ENCODE measurements at regions not wholly inside any gene's neighbourhood (a gene's known extent, or its start where the extent isn't known, plus 50 kb on each side); places are given as distances from the start of the nearest gene placed in this dataset.

DNA sequence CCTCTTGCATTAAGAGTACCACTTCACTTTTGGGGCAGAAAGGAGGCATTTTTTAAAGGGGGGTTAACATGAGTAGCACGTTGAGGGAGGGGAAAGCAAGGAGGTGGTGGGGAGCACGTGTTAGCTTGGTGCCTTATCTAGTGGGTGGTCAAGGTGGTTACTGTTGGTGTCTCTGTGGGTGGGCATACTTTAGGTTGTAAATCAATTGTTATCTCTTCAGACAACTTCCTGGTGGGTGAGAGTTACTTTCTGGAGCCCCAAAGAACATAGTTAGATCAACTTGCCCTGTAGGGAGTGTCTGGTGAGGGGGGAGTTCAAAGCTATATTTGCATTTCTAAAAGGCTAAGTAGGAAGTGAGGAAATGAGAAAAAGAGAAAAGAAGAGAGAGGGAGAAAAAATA lies 297.7 kb upstream of the CLNK start:
- TF ChIP-seq MAZ (IDR thresholded peaks at IDR 0.05; ENCODE audit: borderline replicate concordance, low read depth, low read length) (no peak), CTCF (conservative IDR thresholded peaks at IDR 0.05; ENCODE audit: low read depth, low read length) (no peak), RAD21 (IDR thresholded peaks at IDR 0.05; ENCODE audit: low read length) (no peak)

All from IMR-90 (cell line).